H9 (cell line): ENCODE measurements at regions not wholly inside any gene's neighbourhood (a gene's known extent, or its start where the extent isn't known, plus 50 kb on each side); places are given as distances from the start of the nearest gene placed in this dataset.

ENCODE experiments used
- DNase-seq: peaks from one replicate; pipeline ENCODE4 v3.0.0-alpha.2; 2017
- H2AFZ ChIP-seq: one replicate; pipeline ENCODE4 v1.6.1; 2013; ENCODE audit warnings: mild to moderate bottlenecking, low read length, control low read depth, moderate library complexity
- H2AK5ac ChIP-seq: 2 replicates; pipeline ENCODE4 v1.6.1; 2013; ENCODE audit warnings: low read length, control low read depth, mixed read lengths; ENCODE audit not compliant: insufficient read length
- H2BK120ac ChIP-seq: one replicate; pipeline ENCODE4 v1.6.1; 2013; ENCODE audit warnings: low read depth, mild to moderate bottlenecking, low read length, control low read depth, inconsistent platforms; ENCODE audit not compliant: poor library complexity, severe bottlenecking
- H2BK12ac ChIP-seq: 2 replicates; pipeline ENCODE4 v1.6.1; 2013; ENCODE audit warnings: low read length, control low read depth, mixed read lengths, low read depth; ENCODE audit not compliant: insufficient read length
- H2BK15ac ChIP-seq: 2 replicates; pipeline ENCODE4 v1.6.1; 2013; ENCODE audit warnings: low read depth, low read length, control low read depth
- H2BK20ac ChIP-seq: one replicate; pipeline ENCODE4 v1.6.1; 2013; ENCODE audit warnings: low read depth, mild to moderate bottlenecking, low read length, control low read depth, inconsistent platforms; ENCODE audit not compliant: poor library complexity, severe bottlenecking
- H2BK5ac ChIP-seq: 2 replicates; pipeline ENCODE4 v1.6.1; 2013; ENCODE audit warnings: low read length, control low read depth, mixed read lengths; ENCODE audit not compliant: insufficient read length
- H3K14ac ChIP-seq: 2 replicates; pipeline ENCODE4 v1.6.1; 2013; ENCODE audit warnings: low read length, control low read depth; ENCODE audit not compliant: insufficient read depth
- H3K18ac ChIP-seq: 2 replicates; pipeline ENCODE4 v1.6.1; 2013; ENCODE audit warnings: low read depth, mild to moderate bottlenecking, mixed read lengths, low read length, control low read depth; ENCODE audit not compliant: insufficient read length
- H3K23ac ChIP-seq: 2 replicates; pipeline ENCODE4 v1.6.1; 2013; ENCODE audit warnings: low read length, control low read depth, mixed read lengths, low read depth; ENCODE audit not compliant: insufficient read length
- H3K23me2 ChIP-seq: 2 replicates; pipeline ENCODE4 v1.6.1; 2013; ENCODE audit warnings: low read depth, mild to moderate bottlenecking, mixed read lengths, low read length, control low read depth; ENCODE audit not compliant: insufficient read length, poor library complexity, severe bottlenecking
- H3K27ac ChIP-seq: 2 replicates; pipeline ENCODE4 v1.5.1; 2013; ENCODE audit warnings: low read length, control low read depth, mixed read lengths, low read depth; ENCODE audit not compliant: insufficient read length
- H3K27me3 ChIP-seq: 2 replicates; pipeline ENCODE4 v1.6.1; 2013; ENCODE audit warnings: low read length, control low read depth, inconsistent platforms; ENCODE audit not compliant: insufficient read depth
- H3K4ac ChIP-seq: 2 replicates; pipeline ENCODE4 v1.6.1; 2013; ENCODE audit warnings: low read depth, mild to moderate bottlenecking, control low read depth, inconsistent platforms, low read length, moderate library complexity
- H3K4me1 ChIP-seq: 2 replicates; pipeline ENCODE4 v1.6.1; 2013; ENCODE audit warnings: low read length, control low read depth, inconsistent platforms; ENCODE audit not compliant: insufficient read depth
- H3K4me2 ChIP-seq: 2 replicates; pipeline ENCODE4 v1.6.1; 2013; ENCODE audit warnings: low read length, control low read depth, mixed read lengths; ENCODE audit not compliant: insufficient read length, insufficient read depth
- H3K56ac ChIP-seq: 2 replicates; pipeline ENCODE4 v1.6.1; 2013; ENCODE audit warnings: low read depth, mild to moderate bottlenecking, mixed read lengths, low read length, control low read depth; ENCODE audit not compliant: insufficient read length
- H3K79me1 ChIP-seq: 2 replicates; pipeline ENCODE4 v1.6.1; 2013; ENCODE audit warnings: low read depth, mild to moderate bottlenecking, moderate library complexity, low read length, control low read depth, inconsistent platforms; ENCODE audit not compliant: insufficient read depth, poor library complexity, severe bottlenecking
- H3K79me2 ChIP-seq: 2 replicates; pipeline ENCODE4 v1.6.1; 2013; ENCODE audit warnings: low read length, control low read depth, inconsistent platforms; ENCODE audit not compliant: insufficient read depth
- H3K9ac ChIP-seq: 2 replicates; pipeline ENCODE4 v1.6.1; 2013; ENCODE audit warnings: low read length, control low read depth, mixed read lengths; ENCODE audit not compliant: insufficient read length; ENCODE audit errors: extremely low read depth
- H3K9me3 ChIP-seq: one replicate; pipeline ENCODE4 v1.6.1; 2013; ENCODE audit warnings: low read depth, low read length, inconsistent platforms; ENCODE audit not compliant: control insufficient read depth
- H3T11ph ChIP-seq: one replicate; pipeline ENCODE4 v1.6.1; 2013; ENCODE audit warnings: mild to moderate bottlenecking, low read length, control low read depth, inconsistent platforms
- H4K20me1 ChIP-seq: one replicate; pipeline ENCODE4 v1.6.1; 2013; ENCODE audit not compliant: control insufficient read depth, insufficient read length, insufficient read depth
- H4K5ac ChIP-seq: 2 replicates; pipeline ENCODE4 v1.6.1; 2013; ENCODE audit warnings: low read depth, mild to moderate bottlenecking, mixed read lengths, low read length, control low read depth; ENCODE audit not compliant: insufficient read length
- H4K8ac ChIP-seq: replicated peaks from 2 replicates; pipeline ENCODE4 v1.6.1; 2013; ENCODE audit warnings: low read length, control low read depth, mixed read lengths, low read depth; ENCODE audit not compliant: insufficient read length
- H4K91ac ChIP-seq: 2 replicates; pipeline ENCODE4 v1.6.1; 2013; ENCODE audit warnings: low read depth, mild to moderate bottlenecking, moderate library complexity, mixed read lengths, low read length, control low read depth; ENCODE audit not compliant: insufficient read length
- H3K27ac Mint-ChIP-seq, 3 experiments: 2 replicates in 2 of 3; 3 replicates in 1 of 3; pipeline ENCODE4 v1.8.0; 2020 to 2021; ENCODE audit warnings: mixed read lengths in 3 of 3, mild to moderate bottlenecking in 1 of 3, moderate library complexity in 1 of 3
- H3K27me3 Mint-ChIP-seq: 2 replicates; pipeline ENCODE4 v1.8.0; 2021; ENCODE audit warnings: low read depth, mild to moderate bottlenecking, moderate library complexity, mixed read lengths
- H3K36me3 Mint-ChIP-seq, 3 experiments: 2 replicates in 2 of 3; 3 replicates in 1 of 3; pipeline ENCODE4 v1.8.0; 2020 to 2021; ENCODE audit warnings: low read depth in 3 of 3, mixed read lengths in 3 of 3; ENCODE audit not compliant: insufficient read depth in 1 of 3
- H3K4me1 Mint-ChIP-seq, 2 experiments: 2 replicates each; pipeline ENCODE4 v1.8.0; 2020; ENCODE audit warnings: mixed read lengths in 2 of 2
- H3K4me3 Mint-ChIP-seq, 2 experiments: 2 replicates in 1 of 2; 3 replicates in 1 of 2; pipeline ENCODE4 v1.8.0; 2020 to 2021; ENCODE audit warnings: mild to moderate bottlenecking in 2 of 2, mixed read lengths in 2 of 2, moderate library complexity in 1 of 2
- H3K9me3 Mint-ChIP-seq, 2 experiments: 2 replicates in 1 of 2; 3 replicates in 1 of 2; pipeline ENCODE4 v1.8.0; 2020; ENCODE audit warnings: mild to moderate bottlenecking in 2 of 2, mixed read lengths in 2 of 2, moderate library complexity in 1 of 2
- CTCF ChIP-seq: fragments of 200-600 bp; sonication (generic); conservative IDR thresholded peaks from 3 replicates; pipeline ENCODE4 v1.8.0; 2021; ENCODE audit warnings: antibody characterized with exemption, mild to moderate bottlenecking
- whole genome bisulfite sequencing: extraction: QIAGEN DNeasy Blood & Tissue Kit; methylation state at CpG from one replicate; pipeline ENCODE4 v1.1.7; 2013; ENCODE audit warnings: missing lambda C conversion rate, low lambda C conversion rate, mixed read lengths; ENCODE audit not compliant: insufficient read length; ENCODE audit errors: extremely low coverage; 5-methylcytosine and 5-hydroxymethylcytosine counted together

GRCh38 chr4:177064729-177065394, 244.8 kb upstream of the NEIL3 start:
- Histone ChIP-seq H2BK20ac (no peak overlapping the region), H4K91ac (no peak overlapping the region), H3K4me1 (no peaks in the 10 kb centered on the region), H3K79me1 (no peaks in the 10 kb centered on the region), H3K9me3 (no peaks in the 10 kb centered on the region), H3K9ac (no peak overlapping the region), H4K20me1 (no peaks in the 10 kb centered on the region), H2BK15ac (no peak overlapping the region), H3K56ac (no peak overlapping the region), H3K27me3 (no peaks in the 10 kb centered on the region), H3K27ac (no peak overlapping the region), H4K5ac (no peak overlapping the region), H4K8ac (no peak overlapping the region), H2BK12ac (no peak overlapping the region), H3K4ac (no peak overlapping the region), H2BK120ac (no peak overlapping the region), H3K14ac (no peak overlapping the region), H2BK5ac (no peak overlapping the region), H2AFZ (no peak overlapping the region), H3K18ac (no peak overlapping the region), H3K23me2 (no peaks in the 10 kb centered on the region), H3K23ac (no peak overlapping the region), H3K4me2 (no peak overlapping the region), H3K79me2 (no peaks in the 10 kb centered on the region), H2AK5ac (no peak overlapping the region), H3T11ph (no peak overlapping the region)
- peak; percentile 27; the same call in 2 of the 3 replicates for TF ChIP-seq CTCF
- Mint-ChIP-seq H3K36me3 (peaks cover 0 to 3% (median 0%) of the 10 kb centered on the region in 3 experiments; a peak in 1 of 7 replicates), H3K27ac (peak overlapping the region in 1 of 3 experiments; percentile 38; a peak in 1 of 7 replicates), H3K4me3 (no peak overlapping the region), H3K9me3 (no peaks in the 10 kb centered on the region; a peak in 1 of 5 replicates), H3K27me3 (no peaks in the 10 kb centered on the region), H3K4me1 (peaks cover 8 to 10% of the 10 kb centered on the region in 2 experiments)
- WGBS: no CpG with 5 or more reads among the region's 5 CpGs
- no peak for DNase-seq
